Stomach (tissue), 8 donors: ENCODE measurements at regions not wholly inside any gene's neighbourhood (a gene's known extent, or its start where the extent isn't known, plus 50 kb on each side); places are given as distances from the start of the nearest gene placed in this dataset.

Experiments
- DNase-seq, 2 donors: peaks; one replicate each; pipeline versions ENCODE4 v3.0.0 to v3.0.0-alpha.2; 2013 to 2019
- H3K27ac ChIP-seq, 5 donors: fragments of 200-600 bp in 4 of 5; sonication (generic) in 4 of 5; one replicate each; pipeline ENCODE4 v1.5.1; 2013 to 2019; ENCODE audit warnings: mild to moderate bottlenecking in 1 of 5, moderate library complexity in 1 of 5
- H3K27me3 ChIP-seq, 3 donors: fragments of 200-600 bp; sonication (generic); one replicate each; pipeline ENCODE4 v1.5.1; 2017 to 2019; ENCODE audit warnings: mixed run types in 1 of 3
- H3K36me3 ChIP-seq, 4 donors: fragments of 200-600 bp; sonication (generic); 1 replicate in 3 of 4; 2 replicates in 1 of 4; pipeline ENCODE4 v1.5.1; 2016 to 2019
- H3K4me1 ChIP-seq, 4 donors: fragments of 200-600 bp; sonication (generic); one replicate each; pipeline ENCODE4 v1.5.1; 2016 to 2019
- H3K4me3 ChIP-seq, 4 donors: fragments of 200-600 bp; sonication (generic) in 3 of 4; one replicate each; pipeline ENCODE4 v1.5.1; 2016 to 2019; ENCODE audit warnings: mild to moderate bottlenecking in 1 of 4
- H3K9me3 ChIP-seq, 4 donors: fragments of 200-600 bp; sonication (generic); one replicate each; pipeline ENCODE4 v1.5.1; 2016 to 2019
- CTCF ChIP-seq, 7 experiments: fragments of 450-650 bp in 4 of 7; fragments of 200-600 bp in 3 of 7; sonication (generic) in 3 of 7; IDR thresholded peaks; one replicate each; pipeline ENCODE4 v1.5.1; 2016 to 2019; ENCODE audit warnings: antibody characterized with exemption in 7 of 7, control low read depth in 2 of 7, mild to moderate bottlenecking in 1 of 7
- EP300 ChIP-seq: sonication (generic); formaldehyde crosslinking; IDR thresholded peaks from one replicate; pipeline ENCODE4 v1.6.1; 2017; ENCODE audit warnings: antibody characterized with exemption
- POLR2A ChIP-seq, 4 donors: fragments of 450-650 bp; IDR thresholded peaks; one replicate each; pipeline ENCODE4 v1.6.1; 2016; ENCODE audit warnings: antibody characterized with exemption in 4 of 4, control low read depth in 2 of 4, mild to moderate bottlenecking in 1 of 4, moderate library complexity in 1 of 4
- POLR2AphosphoS5 ChIP-seq, 3 donors: sonication (generic); formaldehyde crosslinking; IDR thresholded peaks; one replicate each; pipeline ENCODE4 v1.6.1; 2016; ENCODE audit warnings: antibody characterized with exemption in 3 of 3
- WGBS, 5 donors: extraction: QIAGEN DNeasy Blood & Tissue Kit in 3 of 5; methylation state at CpG; one replicate each; pipeline versions ENCODE4 v1.1.5 to v1.1.7; 2013 to 2018; 5-methylcytosine and 5-hydroxymethylcytosine counted together
- intact Hi-C: fragments of 100-400 bp; cut with DNase I; formaldehyde crosslinking; loops from one replicate; pipeline ENCODE4 v1.15.1; 2023; ENCODE audit warnings: low total_unique reads
- donor health status: healthy with polysubstance abuse.
- donor health status: Bipolar disorder and iron deficiency.
- donor health status: healthy.

GRCh38 chr5:163682234-163682633 is 176.8 kb downstream of the MAT2B start:
- H3K27ac ChIP-seq, result no peak overlapping the region
- 19 to 62% (median 40%) methylated on average over 1 of the region's 1 CpG for WGBS, 5 donors
- intact Hi-C loops, result no loop called here
- no peaks in the 10 kb centered on the region for H3K36me3 ChIP-seq
- DNase-seq, result no peak
- TF ChIP-seq CTCF (IDR thresholded peaks at IDR 0.05) (no peak), POLR2AphosphoS5 (IDR thresholded peaks at IDR 0.05) (no peak), POLR2A (IDR thresholded peaks at IDR 0.05) (no peak), EP300 (no peak)
- no peaks in the 10 kb centered on the region for H3K4me1 ChIP-seq
- no peaks in the 10 kb centered on the region for H3K9me3 ChIP-seq
- no peaks in the 10 kb centered on the region for H3K27me3 ChIP-seq
- H3K4me3 ChIP-seq, result no peak overlapping the region

GRCh38 chr5:163687414-163687813 is 182.0 kb downstream of the MAT2B start:
- Histone ChIP-seq H3K27ac (no peak overlapping the region), H3K36me3 (no peaks in the 10 kb centered on the region), H3K4me3 (no peak overlapping the region), H3K9me3 (no peaks in the 10 kb centered on the region), H3K4me1 (no peaks in the 10 kb centered on the region), H3K27me3 (no peaks in the 10 kb centered on the region)
- 69 to 84% (median 76%) methylated on average over 3 of the region's 3 CpGs for WGBS, 5 donors
- intact Hi-C loops, result no loop called here
- no peak for TF ChIP-seq POLR2A (IDR thresholded peaks at IDR 0.05)
- no peak for TF ChIP-seq POLR2AphosphoS5 (IDR thresholded peaks at IDR 0.05)
- no peak for TF ChIP-seq EP300
- no peak for TF ChIP-seq CTCF (IDR thresholded peaks at IDR 0.05)
- DNase-seq, result no peak

GRCh38 chr5:163692091-163692490 is 186.7 kb downstream of the MAT2B start:
- Histone ChIP-seq H3K27ac (no peak overlapping the region), H3K4me1 (no peaks in the 10 kb centered on the region), H3K4me3 (no peak overlapping the region), H3K9me3 (no peaks in the 10 kb centered on the region), H3K36me3 (no peaks in the 10 kb centered on the region), H3K27me3 (no peaks in the 10 kb centered on the region)
- TF ChIP-seq POLR2A (IDR thresholded peaks at IDR 0.05) (no peak), POLR2AphosphoS5 (IDR thresholded peaks at IDR 0.05) (no peak), CTCF (IDR thresholded peaks at IDR 0.05) (no peak), EP300 (no peak)
- DNase-seq, result no peak
- intact Hi-C loops, result no loop called here
- whole genome bisulfite sequencing, 5 donors, result 84 to 91% (median 87%) methylated on average over 2 of the region's 2 CpGs

- H3K9me3 ChIP-seq, result no peaks in the 10 kb centered on the region
- peak in 1 of 2 donors; percentile 86 for DNase-seq
- WGBS, 5 donors, result 30 to 35% (median 33%) methylated on average over 10 of the region's 10 CpGs
- no peak overlapping the region for H3K4me3 ChIP-seq
- no peaks in the 10 kb centered on the region for H3K27me3 ChIP-seq
- TF ChIP-seq POLR2AphosphoS5 (IDR thresholded peaks at IDR 0.05), result no peak
- TF ChIP-seq CTCF (IDR thresholded peaks at IDR 0.05), result peak in 5 of 7 experiments; percentile 24 to 36 (median 34)
- no peak for TF ChIP-seq EP300
- TF ChIP-seq POLR2A (IDR thresholded peaks at IDR 0.05), result no peak
- H3K36me3 ChIP-seq, result no peaks in the 10 kb centered on the region
- intact Hi-C loops, result no loop called here
- no peaks in the 10 kb centered on the region for H3K4me1 ChIP-seq
- H3K27ac ChIP-seq, result no peak overlapping the region
Measured at GRCh38 chr5:163695830-163696578, 190.6 kb downstream of the MAT2B start.
